Heart left ventricle (tissue), 16 donors: ENCODE measurements at regions not wholly inside any gene's neighbourhood (a gene's known extent, or its start where the extent isn't known, plus 50 kb on each side); places are given as distances from the start of the nearest gene placed in this dataset.
"Not testable (repeated sequence)": the region's sequence is repeated elsewhere in the genome, so short reads cannot be mapped to it uniquely, and the experiment has no call there.

Source experiments
- ATAC-seq, 4 donors: fragments of 200-7000 bp; cut with Tn5 transposase; one replicate each; pipeline ENCODE4 v1.9.1; 2020 to 2022; ENCODE audit warnings: moderate library complexity in 4 of 4, mild to moderate bottlenecking in 3 of 4, moderate number of reproducible peaks in 1 of 4
- DNase-seq, 5 donors: peaks; one replicate each; pipeline ENCODE4 v3.0.0-alpha.2; 2020
- H3K27ac ChIP-seq, 12 donors: fragments of 200-600 bp; sonication (generic) in 4 of 12; one replicate each; pipeline versions ENCODE4 v1.5.0 to v1.8.0; 2016 to 2022; ENCODE audit warnings: mild to moderate bottlenecking in 2 of 12
- H3K27me3 ChIP-seq, 9 donors: fragments of 200-600 bp; sonication (generic) in 2 of 9; one replicate each; pipeline versions ENCODE4 v1.5.1 to v1.8.0; 2016 to 2022; ENCODE audit warnings: mild to moderate bottlenecking in 3 of 9
- H3K36me3 ChIP-seq, 9 donors: fragments of 200-600 bp; sonication (generic) in 2 of 9; one replicate each; pipeline versions ENCODE4 v1.5.0 to v1.8.0; 2018 to 2022; ENCODE audit warnings: mild to moderate bottlenecking in 2 of 9
- H3K4me1 ChIP-seq, 12 donors: fragments of 200-600 bp; sonication (generic) in 4 of 12; one replicate each; pipeline versions ENCODE4 v1.5.0 to v1.8.0; 2016 to 2022; ENCODE audit warnings: mild to moderate bottlenecking in 3 of 12
- H3K4me3 ChIP-seq, 12 donors: fragments of 200-600 bp; sonication (generic) in 4 of 12; one replicate each; pipeline versions ENCODE4 v1.5.0 to v1.8.0; 2017 to 2022; ENCODE audit warnings: mild to moderate bottlenecking in 9 of 12, moderate library complexity in 4 of 12
- H3K9me3 ChIP-seq, 12 donors: fragments of 200-600 bp; sonication (generic) in 4 of 12; one replicate each; pipeline versions ENCODE4 v1.5.0 to v1.8.0; 2016 to 2022; ENCODE audit warnings: mild to moderate bottlenecking in 1 of 12
- CTCF ChIP-seq, 12 donors: fragments of 200-600 bp; sonication (generic) in 4 of 12; IDR thresholded peaks; one replicate each; pipeline versions ENCODE4 v1.5.0 to v1.8.0; 2018 to 2022; ENCODE audit warnings: antibody characterized with exemption in 12 of 12, mild to moderate bottlenecking in 5 of 12
- POLR2A ChIP-seq, 2 donors: fragments of 450-650 bp; IDR thresholded peaks; one replicate each; pipeline ENCODE4 v1.6.1; 2017; ENCODE audit warnings: antibody characterized with exemption in 2 of 2, mild to moderate bottlenecking in 2 of 2, moderate library complexity in 2 of 2
- WGBS, 4 donors: extraction: QIAGEN DNeasy Blood & Tissue Kit in 2 of 4; methylation state at CpG; one replicate each; pipeline versions ENCODE4 v1.1.5 to v1.1.7; 2013 to 2018; 5-methylcytosine and 5-hydroxymethylcytosine counted together
- intact Hi-C, 10 donors: fragments of 100-400 bp; cut with DNase I; formaldehyde crosslinking; loops; one replicate each; pipeline versions ENCODE4 v1.11.1 to v1.14.2; 2022
- donor health status: ischemic (EF 13 %, LVEDD 7.1; RV severe dilation, severe dysfunction).
- donor health status: healthy with polysubstance abuse.
- donor health status: DM: no; HTN: yes; CAD: no.
- donor health status: DM: no; HTN: no; CAD: no.
- donor health status: ischemic (EF 25% LVEDD 6.9; RV normal size, moderate dysfunction).
- donor health status: ischemic (EF 25% LVEDD 5.7; RV mildly dilated, moderate dysfunction).
- donor health status: healthy.
- donor health status: DM: yes; HTN: yes; CAD: no.
- donor health status: ischemic (EF 35%, LVEDD 5.7; RV mildly dilated, moderate dysfunction).
- donor health status: nonischemic (EF 11% LVEDD 7.7; RV severe dilation, severe dysfunction).
- donor health status: DM: yes; HTN: yes; CAD: no.
- donor health status: PGD.
- donor health status: ischemic (EF 29% LVEDD 5.4; RV normal size, mild dysfunction).
- donor health status: nonischemic (EF 23%, LVEDD 6.1; RV moderate dilation, normal function).

DNA sequence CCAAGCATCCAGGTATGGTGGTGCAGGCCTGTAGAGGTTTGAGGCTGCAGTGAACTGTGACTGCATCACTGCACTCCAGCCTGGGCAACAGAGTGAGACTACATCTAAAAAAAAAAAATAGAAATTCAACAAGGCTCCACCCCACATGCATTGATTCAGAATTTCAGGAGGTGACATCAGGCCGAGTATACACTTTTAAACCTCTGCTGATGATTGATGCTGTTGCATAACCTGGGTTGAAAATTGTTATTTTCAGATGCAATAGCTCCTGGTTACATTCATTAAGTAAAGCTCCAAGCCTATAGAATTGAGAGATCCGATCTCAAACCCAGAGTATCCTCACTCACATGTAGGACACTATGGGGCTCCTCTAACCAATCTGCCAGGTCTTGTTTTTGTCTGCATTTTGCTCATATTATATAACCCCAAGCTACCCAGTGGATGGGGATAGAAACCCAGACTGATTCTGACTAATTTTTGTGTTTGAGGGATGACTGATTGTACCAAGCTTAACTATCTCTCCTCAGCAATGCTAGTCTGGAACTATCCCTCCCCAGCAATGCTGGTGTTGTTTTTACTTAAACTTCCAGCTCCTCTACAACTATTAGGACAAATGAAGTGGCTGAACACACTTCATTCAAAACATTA, 123.5 kb upstream of the PREP start:
- Histone ChIP-seq H3K4me1 (no peaks in the 10 kb centered on the region), H3K27me3 (no peaks in the 10 kb centered on the region), H3K4me3 (no peak overlapping the region), H3K9me3 (peaks cover 0 to 10% (median 0%) of the 10 kb centered on the region in 12 donors), H3K36me3 (no peaks in the 10 kb centered on the region), H3K27ac (no peak overlapping the region)
- intact Hi-C loops: no loop called here
- TF ChIP-seq POLR2A (IDR thresholded peaks at IDR 0.05) (no peak), CTCF (IDR thresholded peaks at IDR 0.05) (no peak)
- 86 to 89% (median 87%) methylated on average over 2 of the region's 2 CpGs for WGBS, 4 donors
- ATAC-seq: no peak
- no peak for DNase-seq

DNA sequence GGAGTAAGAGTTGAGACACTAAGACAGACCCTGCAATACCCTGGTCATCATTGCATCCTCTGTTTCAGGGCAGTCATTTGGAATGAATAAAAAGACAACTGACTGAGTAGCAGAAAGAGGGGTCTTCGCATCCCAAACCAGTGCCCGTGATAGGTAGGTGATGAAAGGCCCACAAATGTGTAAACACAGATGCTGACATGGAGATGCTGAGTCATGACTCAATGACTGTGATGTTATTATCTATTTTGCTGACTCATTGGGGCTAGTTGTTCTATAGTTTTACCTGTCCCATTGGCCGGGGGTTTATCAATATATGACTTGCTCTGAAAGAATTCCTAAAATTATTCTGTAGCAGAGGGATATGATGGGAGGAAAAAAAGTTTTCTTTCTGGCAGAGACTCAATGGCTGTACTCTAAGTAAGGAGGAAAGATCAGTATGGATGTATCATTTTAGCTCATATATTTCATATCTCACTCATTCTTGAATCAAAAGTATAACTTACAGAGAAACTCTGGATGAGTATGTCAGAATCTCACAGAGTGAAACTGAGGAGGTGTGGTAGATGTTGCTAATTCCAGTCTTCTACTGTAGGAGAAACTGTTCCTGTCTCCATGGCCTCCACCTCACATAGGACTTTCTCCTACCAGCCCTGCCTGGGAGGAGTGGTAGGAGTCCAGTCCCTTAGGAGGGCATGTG, 119.9 kb upstream of the PREP start:
- no peak for TF ChIP-seq POLR2A (IDR thresholded peaks at IDR 0.05)
- TF ChIP-seq CTCF (IDR thresholded peaks at IDR 0.05): no peak
- H3K4me1 ChIP-seq: no peaks in the 10 kb centered on the region

GRCh38 chr6:105519954-105520353, 117.1 kb upstream of the PREP start:
- Histone ChIP-seq H3K4me3 (no peak overlapping the region), H3K36me3 (no peaks in the 10 kb centered on the region), H3K27me3 (peaks cover 0 to 2% (median 0%) of the 10 kb centered on the region in 9 donors), H3K4me1 (no peaks in the 10 kb centered on the region), H3K27ac (no peak overlapping the region), H3K9me3 (peaks cover 0 to 13% (median 0%) of the 10 kb centered on the region in 12 donors)
- intact Hi-C loops: loop anchor here in 1 of 10 donors (10.0 kb wide), 1 partner anchor 475 kb away; no protein-coding TSS in a partner anchor
- no peak for ATAC-seq
- WGBS, 4 donors: 91 to 95% (median 94%) methylated on average over 3 of the region's 3 CpGs
- no peak for TF ChIP-seq CTCF (IDR thresholded peaks at IDR 0.05)
- no peak for TF ChIP-seq POLR2A (IDR thresholded peaks at IDR 0.05)
- DNase-seq: no peak

More for the DNA sequence above, 119.9 kb upstream of the PREP start:
- Histone ChIP-seq H3K27ac (no peak overlapping the region), H3K36me3 (no peaks in the 10 kb centered on the region), H3K4me3 (no peak overlapping the region), H3K9me3 (peaks cover 0 to 19% (median 0%) of the 10 kb centered on the region in 12 donors), H3K27me3 (peaks cover 0 to 1% (median 0%) of the 10 kb centered on the region in 9 donors)
- ATAC-seq (no peak), DNase-seq (no peak)
- intact Hi-C loops: no loop called here
- 80 to 86% (median 83%) methylated on average over 3 of the region's 3 CpGs for WGBS, 4 donors

DNA sequence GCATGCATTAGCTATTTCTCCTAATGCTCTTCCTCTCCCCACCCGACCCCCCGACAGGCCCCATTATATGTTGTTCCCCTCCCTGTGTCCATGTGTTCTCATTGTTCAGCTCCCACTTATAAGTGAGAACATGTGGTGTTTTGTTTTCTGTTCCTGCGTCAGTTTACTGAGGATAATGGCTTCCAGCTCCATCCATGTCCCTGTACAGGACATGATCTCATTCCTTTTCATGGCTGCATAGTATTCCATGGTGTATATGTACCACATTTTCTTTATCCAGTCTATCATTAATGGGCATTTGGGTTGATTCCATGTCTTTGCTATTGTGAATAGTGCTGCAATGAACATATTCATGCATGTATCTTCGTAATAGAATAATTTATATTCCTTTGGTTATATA, 116.1 kb upstream of the PREP start:
- WGBS, 4 donors: 90 to 96% (median 92%) methylated on average over 4 of the region's 4 CpGs
- not testable (repeated sequence) for ATAC-seq, H3K27me3 ChIP-seq, H3K36me3 ChIP-seq, H3K4me1 ChIP-seq, DNase-seq, H3K4me3 ChIP-seq, H3K27ac ChIP-seq
- H3K9me3 ChIP-seq: peaks cover 0 to 13% (median 0%) of the 10 kb centered on the region in 12 donors
- intact Hi-C loops: loop anchor here in 1 of 10 donors (10.0 kb wide), 1 partner anchor 476 kb away; no protein-coding TSS in a partner anchor
